Right lung (tissue), 2 donors: ENCODE measurements at regions not wholly inside any gene's neighbourhood (a gene's known extent, or its start where the extent isn't known, plus 50 kb on each side); places are given as distances from the start of the nearest gene placed in this dataset.

Experiments used
- DNase-seq, 2 donors: peaks; one replicate each; pipeline ENCODE4 v3.0.0-alpha.2; 2013

DNA sequence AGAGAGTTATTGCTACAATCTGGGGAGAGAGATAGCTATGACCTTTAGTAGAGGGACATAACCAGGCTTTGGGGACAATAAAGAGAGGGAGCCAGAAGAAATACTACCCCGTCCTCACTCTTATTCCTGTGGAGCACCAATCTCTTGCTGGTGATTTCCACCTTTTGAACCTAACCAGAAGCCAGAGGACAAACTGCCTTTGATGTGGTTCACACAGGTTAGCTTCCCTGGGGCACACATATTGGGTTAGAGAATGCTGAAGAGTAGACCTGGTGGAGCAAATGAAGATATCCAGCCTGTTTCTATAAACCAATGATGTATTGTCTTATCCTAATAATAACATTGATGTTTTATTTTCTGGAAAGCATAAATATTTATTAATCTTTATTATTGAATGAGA is 399.3 kb downstream of the HTR7 start:
- no peak for DNase-seq

GRCh38 chr10:90461437-90462155 is 396.2 kb downstream of the HTR7 start:
- no peak for DNase-seq

GRCh38 chr10:90462749-90463470 is 394.9 kb downstream of the HTR7 start:
- DNase-seq: no peak

- no peak for DNase-seq
Measured at GRCh38 chr10:90464329-90464728, 393.5 kb downstream of the HTR7 start.

GRCh38 chr10:90470966-90471365 is 386.9 kb downstream of the HTR7 start:
- DNase-seq: no peak

- DNase-seq: no peak
Measured at GRCh38 chr10:90480466-90480865, 377.4 kb downstream of the HTR7 start.

- no peak for DNase-seq
Measured at GRCh38 chr10:90481326-90481923, 376.4 kb downstream of the HTR7 start.

- DNase-seq: no peak
Measured at GRCh38 chr10:90484518-90484917, 373.3 kb downstream of the HTR7 start.

DNA sequence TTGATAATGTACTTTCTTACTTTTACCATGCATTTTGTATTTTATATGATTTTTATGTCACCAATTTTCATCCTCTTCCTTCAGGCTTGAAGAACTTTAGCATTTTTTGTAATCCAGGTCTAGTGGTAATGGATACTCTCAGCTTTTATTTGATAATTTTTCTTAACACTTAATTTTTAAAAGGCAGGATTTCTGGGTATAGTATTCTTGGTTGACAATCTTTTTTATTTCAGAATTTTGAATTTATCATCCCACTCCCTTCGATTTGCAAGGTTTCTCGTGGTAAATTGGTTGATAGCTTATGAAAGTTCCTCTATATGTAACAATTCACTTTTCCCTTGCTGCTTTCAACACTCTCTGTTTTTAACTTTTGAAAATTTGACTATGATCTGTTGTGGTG is 363.7 kb downstream of the HTR7 start:
- no peak for DNase-seq

DNA sequence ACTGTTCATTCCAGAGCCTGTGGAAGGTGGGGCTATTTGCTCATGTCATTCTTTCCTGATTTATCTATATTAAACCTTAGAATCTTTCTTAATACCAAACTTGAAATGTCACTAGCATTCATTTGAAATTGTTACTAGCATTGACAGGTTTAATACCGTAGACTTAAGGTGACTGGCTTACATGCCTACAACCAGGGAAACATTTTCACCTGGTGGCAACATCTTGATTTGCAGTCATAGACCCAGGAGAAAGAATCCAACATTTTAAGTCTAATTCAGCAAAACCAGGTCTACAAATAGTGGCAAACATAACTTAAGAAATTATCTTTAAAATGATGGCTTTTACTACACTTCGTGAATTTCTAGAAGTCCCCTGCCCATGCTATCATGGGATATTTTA is 353.7 kb downstream of the HTR7 start:
- no peak for DNase-seq

DNA sequence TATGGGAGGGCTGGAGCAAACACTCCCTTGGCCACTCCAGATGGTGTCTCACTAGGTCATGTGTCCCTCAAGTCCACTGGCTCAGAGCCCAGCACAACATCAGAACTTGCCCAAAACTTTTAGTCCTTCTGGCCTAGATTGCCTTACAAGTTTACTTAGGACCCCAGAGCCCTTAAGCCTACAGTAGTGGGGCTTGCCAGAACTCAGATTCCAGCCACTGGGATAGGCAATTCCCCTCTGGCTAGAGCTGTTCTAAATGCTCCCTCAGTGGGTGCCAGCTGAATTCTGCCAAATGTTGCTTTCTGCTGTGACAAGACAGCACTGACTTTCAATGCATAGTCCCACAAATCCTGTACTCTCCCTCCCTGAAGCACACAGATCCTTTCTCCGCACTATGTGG is 331.1 kb downstream of the HTR7 start:
- peak in 1 of 2 donors; percentile 1 for DNase-seq

DNA sequence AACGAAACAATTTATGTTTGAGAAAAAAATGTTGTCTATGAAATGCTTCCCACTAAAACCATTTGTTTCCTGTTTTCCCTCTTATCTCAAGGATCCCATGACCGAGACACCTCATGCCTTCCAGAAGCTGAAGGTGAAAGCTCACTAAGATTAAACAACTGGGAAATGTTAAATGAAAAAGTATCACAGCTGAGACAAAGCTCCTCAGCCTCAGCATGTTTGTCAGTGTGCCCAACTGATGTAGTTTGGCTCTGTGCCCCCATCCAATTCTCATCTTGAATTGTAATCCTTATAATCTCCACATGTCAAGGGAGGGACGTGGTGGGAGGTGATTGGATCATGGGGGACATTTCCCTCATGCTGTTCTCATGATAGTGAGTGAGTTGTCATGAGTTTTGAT is 327.3 kb downstream of the HTR7 start:
- DNase-seq: no peak

- DNase-seq: no peak
Measured at GRCh38 chr10:90557385-90557784, 300.5 kb downstream of the HTR7 start.

DNA sequence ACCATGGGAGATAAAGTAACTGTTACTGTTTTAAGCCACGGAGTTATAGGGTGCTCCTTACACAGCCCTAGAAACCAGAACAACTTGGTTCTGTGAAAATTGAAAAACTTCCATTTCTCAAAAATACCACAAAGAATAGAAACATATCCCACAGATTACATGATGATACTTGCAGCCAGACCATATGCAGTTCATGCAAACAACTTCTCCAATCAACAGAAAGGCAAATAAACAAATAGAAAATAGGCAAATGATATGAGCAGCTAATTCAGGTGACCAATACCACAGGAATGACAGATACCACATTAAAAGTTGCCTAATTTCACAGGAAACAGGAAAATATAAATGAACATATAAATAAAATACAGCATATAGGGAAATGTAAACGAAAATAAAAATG is 297.5 kb downstream of the HTR7 start:
- no peak for DNase-seq

GRCh38 chr10:90561666-90562065 is 296.2 kb downstream of the HTR7 start:
- no peak for DNase-seq

- DNase-seq: no peak
Measured at GRCh38 chr10:90571481-90572258, 286.2 kb downstream of the HTR7 start.

DNA sequence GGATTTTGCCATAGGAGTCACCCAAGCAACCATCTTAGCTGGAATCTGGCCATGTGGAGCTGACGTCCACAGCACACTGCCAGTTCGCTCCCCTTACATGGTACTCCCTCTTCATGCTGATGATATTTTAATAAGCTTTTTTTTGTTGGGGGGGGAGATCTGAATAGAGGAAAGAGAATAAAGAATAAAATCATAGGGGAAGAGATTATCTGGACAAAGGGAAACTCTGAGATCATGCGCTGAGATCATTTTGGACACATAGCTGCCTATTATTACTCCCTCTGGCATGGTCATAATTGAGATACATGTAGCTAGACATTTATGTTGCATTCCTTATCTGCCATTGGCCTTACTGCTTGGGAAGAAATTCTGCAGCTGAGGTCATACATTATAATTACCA is 282.7 kb downstream of the HTR7 start:
- DNase-seq: no peak

DNA sequence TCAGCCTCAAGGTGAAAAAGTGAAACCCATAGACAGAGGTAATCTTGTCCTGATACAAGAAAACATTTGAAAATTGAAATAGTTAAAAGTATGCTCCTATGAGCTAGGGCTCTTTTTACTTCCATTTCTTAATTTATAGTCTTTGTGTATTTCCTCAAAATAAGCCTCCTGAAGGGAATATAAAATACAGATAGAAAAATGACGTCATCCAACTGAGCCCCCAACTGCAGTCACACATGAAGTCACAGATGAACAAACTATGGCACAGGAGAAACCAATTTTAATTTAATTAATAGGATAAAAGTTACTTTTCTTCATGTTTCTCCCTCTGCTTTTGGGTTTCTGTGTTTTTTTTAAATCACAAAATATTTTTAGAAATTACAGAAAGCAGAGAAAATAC is 280.3 kb downstream of the HTR7 start:
- no peak for DNase-seq

GRCh38 chr10:90579602-90580242 is 278.1 kb downstream of the HTR7 start:
- DNase-seq: no peak

DNA sequence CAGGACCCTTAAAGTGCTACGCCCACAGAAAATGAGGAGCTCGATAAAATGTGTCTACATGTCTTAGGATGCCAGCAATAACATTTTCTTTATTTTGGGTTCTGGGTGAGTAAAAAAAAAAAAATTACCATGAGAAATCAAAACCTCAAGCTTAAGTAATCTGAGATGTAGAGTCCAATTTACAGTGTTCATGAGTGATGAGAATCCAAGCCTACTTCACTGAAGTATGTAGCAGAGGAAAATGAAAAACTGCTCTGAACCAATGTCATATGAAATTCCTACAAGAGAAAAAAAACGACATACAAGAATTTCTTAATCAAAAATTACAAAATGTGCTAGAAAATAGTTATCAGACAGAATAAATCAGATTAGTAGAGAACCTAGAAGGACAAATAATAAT is 274.4 kb downstream of the HTR7 start:
- no peak for DNase-seq

DNA sequence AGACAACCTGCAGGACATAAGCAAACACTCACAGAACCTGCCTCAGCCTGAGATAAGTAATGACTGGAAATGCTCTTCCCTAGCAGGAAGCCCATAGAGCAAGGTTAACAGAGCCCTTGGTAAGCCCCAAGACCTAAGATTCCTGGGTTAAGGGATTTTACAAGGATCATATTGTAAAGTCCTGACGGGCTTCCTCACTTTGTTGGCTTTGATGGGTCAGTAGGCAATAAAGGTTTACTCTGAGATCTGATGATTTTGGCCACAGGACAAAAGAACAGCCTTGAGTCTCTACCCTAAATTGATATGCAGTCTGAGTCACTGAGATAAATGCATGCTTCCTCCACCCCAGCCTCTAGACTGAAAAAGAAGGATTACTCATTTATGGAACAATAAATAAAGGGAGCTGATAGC is 270.8 kb downstream of the HTR7 start:
- DNase-seq: no peak

DNA sequence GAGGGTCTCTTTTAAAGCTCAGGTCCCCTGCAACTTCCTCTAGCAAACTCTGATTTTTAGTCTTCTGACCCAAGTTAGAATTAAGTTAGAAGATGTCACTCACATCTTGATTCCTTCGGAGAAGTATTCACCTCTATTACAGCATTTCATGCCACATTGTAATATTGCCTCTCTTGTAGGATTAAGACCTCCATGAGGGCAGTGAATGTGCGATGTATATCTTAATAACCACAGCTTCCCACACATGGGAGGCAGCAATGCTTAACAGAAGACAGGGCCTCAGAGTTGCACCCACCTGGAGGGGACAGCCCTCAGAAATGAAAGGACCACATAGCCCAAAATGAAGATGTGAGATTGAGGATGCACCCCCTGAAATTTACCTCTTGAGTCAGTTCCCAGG is 270.3 kb downstream of the HTR7 start:
- no peak for DNase-seq
